GM21423 (cell line): ENCODE measurements at regions not wholly inside any gene's neighbourhood (a gene's known extent, or its start where the extent isn't known, plus 50 kb on each side); places are given as distances from the start of the nearest gene placed in this dataset.

Experiments
- ATAC-seq: cut with Tn5 transposase; IDR thresholded peaks from one replicate; pipeline ENCODE4 v1.9.1; 2021; ENCODE audit warnings: mild to moderate bottlenecking, moderate library complexity; ENCODE audit not compliant: unreplicated experiment

DNA sequence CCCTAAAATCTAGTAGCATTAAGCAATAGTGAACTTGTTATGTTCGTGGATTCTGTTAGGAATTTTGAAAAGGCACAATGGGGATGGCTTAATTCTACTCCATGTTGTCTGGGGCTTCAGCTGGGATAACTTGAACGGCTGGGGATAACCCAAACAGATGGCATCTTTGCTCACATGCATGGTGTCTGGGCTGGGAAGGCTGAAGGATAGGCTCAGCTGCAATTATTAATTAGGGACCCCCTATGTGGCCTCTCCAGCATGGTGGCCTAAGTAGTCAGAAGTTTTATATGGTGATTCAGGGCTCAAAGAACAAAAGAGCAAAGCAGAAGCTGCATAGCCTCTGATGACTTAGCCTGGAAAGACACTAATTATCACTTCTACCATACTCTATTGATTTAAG, 551.1 kb downstream of the PSAT1 start:
- no peak for ATAC-seq

DNA sequence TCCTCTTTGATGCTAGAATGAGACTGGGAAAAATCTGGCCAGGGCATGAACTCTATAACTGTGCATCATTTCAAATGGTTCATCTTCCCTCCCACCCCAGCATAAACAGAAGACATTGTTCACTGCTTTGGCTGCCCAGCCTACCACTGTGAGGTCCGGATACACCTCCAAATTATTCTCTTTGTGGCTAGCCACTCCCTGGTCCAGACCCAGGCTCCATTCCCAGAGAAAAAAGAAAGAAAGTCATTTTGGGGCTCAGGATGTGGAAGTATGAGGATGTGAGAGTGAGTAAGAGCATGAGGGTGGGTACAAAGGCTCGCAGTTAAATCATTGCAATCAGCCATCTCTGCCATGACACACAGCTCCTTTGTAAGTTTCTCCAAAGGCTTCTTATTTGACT, 559.2 kb downstream of the PSAT1 start:
- ATAC-seq = no peak

DNA sequence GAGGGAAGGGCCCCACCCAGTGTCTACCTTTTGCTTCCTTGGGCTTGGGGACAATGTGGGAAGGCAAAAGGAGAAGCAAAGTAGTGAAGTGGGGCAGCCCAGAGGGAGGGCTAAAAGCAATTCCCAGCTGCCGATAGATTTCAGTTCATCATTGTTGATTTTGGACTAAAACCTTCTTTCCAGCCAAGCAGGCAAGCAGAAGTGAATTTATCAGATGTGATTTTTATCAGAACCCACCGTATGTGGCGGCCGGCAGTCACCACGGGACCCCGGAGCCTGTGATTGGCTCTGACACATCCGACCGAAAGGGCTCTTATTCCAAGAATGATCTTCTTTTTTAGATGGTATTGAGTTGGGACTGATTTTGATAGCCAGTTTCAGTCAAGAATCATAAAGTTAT, 559.9 kb downstream of the PSAT1 start:
- no peak for ATAC-seq

DNA sequence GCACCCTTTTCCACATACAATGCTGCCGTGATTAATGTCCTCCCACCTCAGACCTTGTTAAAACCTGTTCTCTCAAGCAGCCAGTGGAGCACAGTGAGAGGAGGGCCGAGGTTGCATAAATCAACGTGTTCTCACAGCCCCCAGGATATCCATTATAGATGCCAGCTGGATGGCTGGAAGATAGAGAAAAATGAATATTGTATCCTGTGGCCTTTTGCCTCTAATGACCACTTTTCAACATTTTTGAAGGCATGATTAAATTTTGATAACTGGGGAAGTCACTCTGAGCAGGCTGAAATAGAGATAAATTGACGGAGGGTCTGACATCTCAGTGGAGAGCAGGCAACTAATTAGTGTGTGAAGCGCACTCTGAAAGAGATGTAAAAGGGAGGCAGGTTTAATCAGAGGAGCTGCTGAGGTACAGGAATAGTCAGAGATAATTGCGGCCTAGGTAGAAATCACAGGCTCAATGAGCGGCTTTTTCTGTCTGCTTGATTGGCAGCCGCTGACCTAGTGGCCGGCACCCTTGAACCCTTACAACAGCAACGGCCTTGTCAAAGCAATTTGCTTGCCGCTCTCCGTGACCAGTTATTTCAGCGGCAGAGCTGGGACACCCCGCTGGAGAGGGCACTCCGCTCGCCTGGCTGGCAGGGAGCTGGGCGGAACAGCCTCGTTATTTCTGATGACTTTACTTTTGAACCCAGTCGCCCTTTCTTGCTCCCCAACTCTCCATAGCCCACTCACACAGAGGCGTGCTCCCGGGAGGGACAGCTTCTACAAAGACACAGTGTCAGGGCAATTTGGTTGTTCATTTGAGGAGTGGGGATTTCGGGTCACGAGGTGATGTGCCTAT, 560.7 kb downstream of the PSAT1 start:
- ATAC-seq = no peak

DNA sequence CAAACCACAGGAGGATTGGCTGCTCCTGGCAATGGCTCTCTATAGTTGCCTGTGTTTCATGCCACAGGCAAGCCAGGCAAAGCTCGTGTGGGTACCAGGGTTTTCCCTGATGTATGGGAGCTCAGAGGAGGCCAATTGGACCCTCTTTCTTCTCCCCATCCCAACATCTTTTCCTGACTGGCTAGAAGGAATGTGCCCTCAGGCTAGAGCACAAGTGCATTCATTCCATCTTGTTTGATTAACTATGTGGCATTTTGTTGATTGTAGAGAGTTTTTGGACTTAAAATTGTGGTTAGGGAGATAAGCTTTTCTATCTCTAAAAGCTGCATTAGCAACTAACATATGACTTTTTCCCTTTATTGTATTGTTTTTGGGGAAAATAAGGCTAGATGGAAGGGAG, 561.3 kb downstream of the PSAT1 start:
- ATAC-seq = no peak

DNA sequence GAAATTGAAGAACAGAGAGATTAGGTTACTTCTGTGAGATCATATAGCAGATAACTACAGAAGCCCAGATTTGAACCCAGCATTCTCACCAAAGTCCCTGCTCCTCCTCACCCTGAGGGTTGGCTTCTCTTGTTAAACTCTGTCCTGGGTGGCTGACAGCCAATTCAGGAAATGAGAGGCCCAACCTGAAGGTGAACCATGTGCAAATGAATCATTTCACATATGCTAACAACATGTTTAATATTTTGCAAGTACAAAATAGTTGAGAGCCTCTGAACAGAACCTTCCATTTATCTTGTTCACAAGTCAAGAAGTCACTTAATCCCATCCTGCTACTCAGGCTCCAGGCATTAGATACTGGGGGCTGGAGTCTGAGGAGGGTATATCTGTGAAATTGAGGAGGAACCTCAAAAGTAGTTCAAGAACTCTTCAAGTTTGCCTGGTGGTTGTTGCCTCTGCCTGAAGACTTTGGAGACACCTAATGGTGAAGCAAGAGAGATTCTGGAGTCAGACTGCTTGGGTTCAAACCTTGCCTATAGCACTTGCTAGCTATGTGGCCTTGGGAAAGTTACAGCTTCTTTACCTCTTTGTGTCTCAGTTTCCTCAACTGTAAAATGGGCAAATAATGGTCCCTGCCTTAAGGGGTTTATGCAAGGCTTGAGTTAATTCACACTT, 564.0 kb downstream of the PSAT1 start:
- no peak for ATAC-seq

DNA sequence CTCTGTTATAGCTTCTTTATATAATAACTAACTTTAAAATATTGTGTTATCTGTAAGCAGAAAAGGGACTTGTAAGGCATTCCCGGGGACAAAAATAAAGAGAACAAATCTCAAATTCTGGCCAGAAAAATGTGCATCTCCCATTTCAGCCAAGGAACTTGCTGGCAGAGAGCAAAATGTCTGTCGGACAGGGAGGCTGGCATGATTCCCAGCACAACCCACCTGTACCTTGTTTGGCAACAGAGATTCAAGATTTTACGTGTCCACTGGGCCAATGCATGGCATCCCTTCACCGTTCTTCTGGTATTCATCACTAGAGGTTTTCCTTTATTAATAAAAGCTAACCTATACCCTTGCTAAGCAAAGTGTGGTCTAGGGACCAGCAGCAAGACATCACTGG, 566.6 kb downstream of the PSAT1 start:
- no peak for ATAC-seq

DNA sequence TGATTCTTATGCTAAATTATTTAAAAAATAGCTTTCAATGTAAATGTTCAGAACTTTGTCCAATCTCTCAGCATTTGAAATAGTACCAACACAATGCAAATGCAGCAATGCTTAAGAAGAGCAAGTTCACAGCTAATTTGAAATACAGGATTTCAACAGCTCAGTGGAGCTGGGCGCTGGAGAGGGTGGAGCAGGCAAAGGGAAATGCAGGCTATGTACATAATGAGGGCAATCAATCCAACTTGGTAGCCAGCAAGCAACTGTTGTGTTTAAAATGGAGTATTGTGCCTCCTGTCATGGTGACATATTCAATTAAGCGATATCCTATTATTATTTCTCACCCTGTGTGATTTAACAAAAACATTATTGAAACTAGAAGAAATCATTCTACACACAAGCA, 568.8 kb downstream of the PSAT1 start:
- no peak for ATAC-seq

DNA sequence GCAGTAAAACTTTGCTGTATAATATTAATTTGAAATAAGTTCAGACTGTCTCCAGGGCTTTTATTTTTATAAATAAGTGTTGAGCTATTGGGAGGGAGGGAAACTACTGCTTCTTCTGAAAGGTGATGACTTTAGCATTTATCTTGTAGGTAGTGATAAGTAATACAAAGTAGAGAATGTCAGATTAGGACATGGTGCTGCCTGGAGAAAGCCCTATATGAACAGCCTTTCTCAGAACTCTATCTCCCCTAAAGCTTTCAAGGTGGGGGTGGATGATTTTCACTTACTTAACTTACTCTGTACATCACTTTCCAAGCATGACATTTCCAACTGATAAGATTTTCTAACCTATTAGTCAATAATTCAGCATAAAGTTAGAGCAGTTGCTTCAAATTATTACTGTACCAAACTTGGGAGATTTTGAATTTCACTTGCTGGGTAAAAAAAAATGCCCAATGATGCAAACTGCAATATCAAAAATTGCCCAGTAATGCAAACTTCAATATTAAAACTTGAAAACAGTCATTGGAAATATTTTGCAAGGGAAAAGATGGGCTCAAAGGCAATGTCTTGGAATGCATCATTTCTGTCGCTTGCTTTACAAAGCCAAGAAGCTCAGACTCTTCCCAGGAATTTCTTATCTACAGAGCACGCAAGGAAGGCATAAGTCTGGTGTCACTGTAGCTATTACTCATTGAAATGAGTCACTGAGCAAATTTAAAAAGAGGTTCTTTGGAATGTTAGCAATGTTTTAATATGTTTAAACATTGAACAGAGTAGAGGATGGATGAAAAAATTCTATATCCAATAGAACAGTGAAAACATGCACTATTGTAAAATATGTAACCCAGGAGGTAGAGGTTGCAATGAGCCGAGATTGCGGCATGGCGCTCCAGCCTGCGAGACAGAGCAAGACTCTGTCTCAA, 569.5 kb downstream of the PSAT1 start:
- no peak for ATAC-seq

DNA sequence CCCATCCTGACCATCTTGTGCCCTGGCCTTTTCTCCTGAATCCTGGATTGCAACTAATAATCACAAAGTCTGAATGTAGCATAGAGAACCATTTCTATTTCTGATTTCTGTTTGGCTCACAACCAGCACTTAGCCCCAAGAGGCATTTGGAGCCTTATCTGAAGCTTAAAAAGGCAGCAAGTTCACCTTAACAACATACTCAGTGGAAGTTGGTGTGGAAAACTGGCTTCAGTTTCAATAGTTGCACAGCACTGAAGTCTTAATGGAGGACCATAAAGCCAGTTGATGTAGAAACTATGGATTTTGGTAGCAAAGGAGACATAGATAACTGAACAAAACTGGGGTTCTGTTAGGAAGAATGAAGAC, 574.1 kb downstream of the PSAT1 start:
- ATAC-seq = no peak

DNA sequence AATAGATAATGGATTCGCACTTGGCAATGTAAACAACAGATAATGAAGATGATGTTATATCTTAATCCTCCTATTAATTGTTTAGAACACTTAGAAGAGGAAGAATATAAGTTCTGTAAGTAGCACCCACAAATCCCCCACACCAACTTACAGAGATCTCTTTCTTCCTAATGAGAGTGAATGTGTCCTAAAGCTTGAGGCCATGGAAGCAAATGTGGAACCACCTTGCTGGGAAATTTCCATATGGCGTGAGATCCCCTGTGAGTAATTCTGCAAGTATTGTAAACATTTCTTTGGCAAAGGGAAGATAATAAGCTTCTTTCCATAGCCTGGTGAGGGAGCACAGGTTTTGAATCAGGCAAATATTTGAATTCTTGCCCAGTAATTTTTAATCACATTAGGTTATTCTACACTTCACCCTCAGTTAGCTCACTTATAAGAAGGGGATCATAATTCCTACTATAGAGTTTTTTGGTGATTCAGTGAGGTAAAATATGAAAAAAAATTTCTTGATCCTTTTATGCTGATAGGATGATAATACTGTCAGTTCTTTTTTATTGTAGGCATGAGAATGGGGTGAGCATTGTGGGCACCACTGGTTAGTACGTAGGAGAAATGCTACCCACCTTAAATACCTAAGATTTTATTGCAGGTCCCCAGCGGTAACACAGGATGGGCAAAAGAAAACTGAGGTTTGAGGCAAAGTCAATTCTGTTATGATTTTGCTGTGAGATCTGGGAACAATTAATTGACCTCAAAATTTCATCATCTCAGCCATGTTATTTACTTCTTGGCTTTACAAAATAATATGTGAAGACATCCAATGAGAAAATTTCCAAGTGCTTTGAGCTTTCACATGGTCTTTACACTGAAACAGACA, 574.8 kb downstream of the PSAT1 start:
- ATAC-seq = no peak

DNA sequence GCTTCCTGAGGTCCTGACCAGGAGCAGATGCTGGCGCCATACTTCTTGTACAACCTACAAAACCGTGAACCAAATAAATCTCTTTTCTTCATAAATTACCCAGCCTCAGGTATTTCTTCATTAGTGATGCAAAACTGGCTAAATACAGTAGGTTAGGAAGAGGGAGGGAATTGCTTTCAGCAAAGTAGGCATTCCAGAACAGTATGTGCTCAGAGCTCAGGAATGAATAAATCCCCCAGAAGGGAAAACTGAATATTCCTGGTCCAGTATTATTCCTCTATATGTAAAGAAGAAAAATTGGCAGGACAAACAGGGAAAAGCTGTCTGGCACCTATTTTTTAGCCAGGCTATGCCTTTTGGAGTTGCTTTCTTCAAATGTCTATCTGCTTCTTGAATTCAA, 577.1 kb downstream of the PSAT1 start:
- ATAC-seq = no peak

DNA sequence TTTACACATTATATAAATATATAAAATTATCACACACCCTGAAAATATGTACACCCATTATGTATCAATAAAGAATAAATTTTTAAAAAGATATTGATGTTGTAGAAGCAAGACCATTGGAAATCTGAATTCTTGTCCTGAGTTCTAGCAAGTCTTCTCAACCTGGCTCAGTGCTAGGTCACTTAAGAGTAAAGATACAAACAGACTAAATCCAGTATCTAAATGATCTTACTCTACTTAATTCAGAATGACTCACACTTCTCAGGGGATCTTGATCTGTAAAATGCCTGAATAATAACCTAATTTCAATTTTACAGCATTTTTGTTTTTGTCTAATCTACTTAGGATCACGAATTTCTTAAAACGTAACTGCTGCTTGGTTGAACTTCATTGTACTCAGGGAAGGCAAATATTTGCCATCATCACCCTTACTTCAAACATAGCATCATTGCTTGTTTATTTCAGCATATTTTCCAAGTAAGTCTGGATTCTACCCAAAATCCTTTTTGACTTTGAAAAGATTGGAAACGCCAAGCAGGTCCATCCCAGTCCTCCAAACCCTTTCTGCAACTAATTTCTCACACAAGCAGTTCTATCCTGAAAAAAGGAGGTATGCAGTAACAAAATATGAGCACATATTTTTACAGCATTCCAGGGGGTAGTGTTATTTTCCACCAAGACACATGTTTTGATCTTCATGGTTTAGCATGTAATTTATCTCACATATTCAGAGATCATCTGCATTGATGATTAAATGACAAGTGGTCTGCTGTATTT, 582.6 kb downstream of the PSAT1 start:
- ATAC-seq = no peak

DNA sequence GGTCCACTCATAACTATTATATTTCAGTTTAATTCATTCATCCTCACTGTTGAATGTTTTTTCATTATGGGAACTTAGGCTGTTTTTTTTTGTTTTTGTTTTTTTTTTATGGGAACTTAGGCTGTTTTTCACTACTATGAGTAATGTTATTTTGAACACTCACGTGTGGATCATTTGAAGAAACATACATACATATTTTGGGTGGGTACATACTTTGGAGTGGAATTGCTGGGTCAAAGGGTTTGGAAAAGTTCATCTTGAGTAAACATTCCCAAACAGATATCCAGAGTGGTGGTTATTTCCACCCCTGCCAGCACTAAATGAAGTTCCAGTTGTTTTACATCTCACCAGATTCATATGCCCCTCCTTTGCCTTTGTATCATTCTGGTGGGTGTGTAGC, 584.4 kb downstream of the PSAT1 start:
- ATAC-seq = no peak

DNA sequence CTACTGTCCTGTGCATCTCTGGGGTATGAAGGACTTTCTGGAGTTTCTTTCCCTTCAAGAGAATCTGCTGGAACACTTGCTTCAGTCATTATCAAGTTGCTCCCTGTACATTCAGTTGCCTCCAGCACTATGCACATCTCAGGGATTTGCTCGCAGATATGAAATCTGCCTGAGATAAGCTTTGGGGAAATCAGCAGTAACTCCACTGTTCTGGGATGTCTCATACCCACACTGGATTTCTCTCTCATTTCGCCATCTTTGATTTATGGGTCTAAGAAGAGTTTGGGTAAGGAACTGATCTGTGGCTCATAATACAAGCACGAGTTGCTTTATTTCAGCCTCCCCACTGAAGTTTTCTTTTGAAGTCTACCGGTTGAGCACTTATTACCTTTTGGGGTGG, 585.6 kb downstream of the PSAT1 start:
- no peak for ATAC-seq

DNA sequence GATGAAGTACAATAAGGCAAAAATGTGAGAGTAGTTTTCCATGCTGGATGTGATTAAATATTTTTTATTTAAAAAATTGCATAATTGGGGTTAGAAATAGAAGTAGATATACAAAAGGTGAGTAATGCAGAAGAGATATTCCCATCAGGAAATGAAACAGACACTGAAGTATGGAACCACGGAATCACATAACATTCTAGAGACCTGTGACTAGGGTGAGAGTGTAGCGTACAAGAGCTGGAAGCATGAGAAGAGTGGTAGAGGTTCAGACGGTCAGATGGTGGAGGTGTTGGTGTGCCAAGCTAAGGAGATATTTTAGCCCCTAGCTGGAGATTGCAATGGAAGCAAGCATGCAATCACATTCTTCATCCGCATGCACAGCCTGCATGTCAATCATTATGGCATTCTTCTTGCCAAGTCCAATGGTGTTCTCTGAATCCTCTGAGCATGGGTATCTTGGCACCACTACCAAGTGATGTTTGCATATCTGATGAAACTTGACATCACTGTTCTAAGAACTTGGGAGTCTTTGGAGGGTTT, 587.8 kb downstream of the PSAT1 start:
- no peak for ATAC-seq

DNA sequence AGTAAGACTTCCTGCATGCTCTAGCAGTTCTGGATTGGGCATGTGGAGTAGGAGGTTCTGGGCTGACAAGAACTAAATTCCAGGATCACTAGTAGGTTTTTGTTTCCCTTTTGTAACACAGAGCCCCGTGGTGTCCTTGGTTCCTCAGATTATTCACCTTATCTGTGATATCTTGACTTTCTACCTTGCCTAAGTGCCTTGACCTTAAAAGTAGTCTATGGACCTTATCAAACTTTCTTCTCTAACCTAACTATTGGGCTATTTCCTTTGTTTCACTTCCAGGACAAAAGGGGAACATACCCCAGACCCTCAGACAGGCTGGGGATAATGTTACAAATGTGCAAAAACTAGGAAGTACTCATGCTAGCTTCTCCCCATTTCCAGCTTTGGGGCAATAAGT, 595.3 kb downstream of the PSAT1 start:
- no peak for ATAC-seq

DNA sequence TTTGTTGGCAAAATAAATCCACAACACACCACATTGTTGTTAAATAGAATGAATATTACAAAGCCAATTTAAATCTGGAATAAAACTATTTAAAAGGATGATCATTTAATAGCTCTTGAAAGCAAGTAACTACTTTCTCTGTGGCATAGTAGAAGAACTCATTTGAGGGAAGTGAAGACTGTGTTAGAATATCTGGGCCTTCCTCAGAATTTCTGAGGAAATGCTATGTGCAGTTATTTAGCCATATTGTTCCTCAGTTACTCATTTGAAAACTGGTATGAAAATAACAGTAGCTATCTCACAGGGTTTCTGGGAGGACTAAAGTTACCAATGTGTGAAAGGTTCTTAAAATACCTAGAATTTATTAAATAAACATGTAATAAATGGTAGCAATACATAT, 595.8 kb downstream of the PSAT1 start:
- no peak for ATAC-seq

DNA sequence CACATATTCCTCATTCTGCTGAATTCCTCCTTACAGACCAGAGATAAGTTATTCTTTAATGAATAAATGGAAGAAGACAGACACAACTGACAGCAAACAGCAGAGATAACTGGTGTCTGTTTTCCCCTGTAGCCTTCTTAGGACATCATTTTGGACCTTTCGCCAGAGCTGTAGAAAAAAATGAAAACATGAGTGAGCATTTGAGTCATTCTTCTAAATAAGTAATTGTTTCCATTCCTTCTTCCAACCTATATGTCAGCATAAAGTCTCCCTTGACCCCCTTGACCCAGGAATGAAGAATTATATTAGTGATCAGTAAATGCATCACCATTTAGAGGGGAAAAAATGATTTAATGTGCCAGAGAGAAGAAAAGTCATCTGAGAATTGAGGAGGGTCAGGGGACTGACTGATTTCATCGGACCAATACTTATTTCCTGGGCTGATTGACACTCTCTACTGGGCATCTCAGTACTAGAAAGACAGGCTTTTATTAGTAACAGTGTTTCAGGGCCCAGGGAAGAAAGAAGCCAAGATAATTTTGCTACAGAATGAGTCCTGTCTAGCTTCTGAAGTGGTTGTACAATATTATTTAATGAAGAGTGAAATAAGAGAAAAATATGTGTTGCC, 597.0 kb downstream of the PSAT1 start:
- ATAC-seq = no peak
